Progenitor cell of endocrine pancreas (in vitro differentiated cells): ENCODE measurements at regions not wholly inside any gene's neighbourhood (a gene's known extent, or its start where the extent isn't known, plus 50 kb on each side); places are given as distances from the start of the nearest gene placed in this dataset.

ENCODE experiments used
- DNase-seq: peaks from one replicate; pipeline ENCODE4 v3.0.0; 2021; ENCODE audit warnings: low spot score; ENCODE audit not compliant: unreplicated experiment
- H3K27ac Mint-ChIP-seq: 2 replicates; pipeline ENCODE4 v1.8.0; 2021; ENCODE audit warnings: mild to moderate bottlenecking, moderate library complexity, mixed read lengths
- H3K27me3 Mint-ChIP-seq: 2 replicates; pipeline ENCODE4 v1.8.0; 2021; ENCODE audit warnings: mixed read lengths
- H3K36me3 Mint-ChIP-seq: 2 replicates; pipeline ENCODE4 v1.8.0; 2022; ENCODE audit warnings: mixed read lengths; ENCODE audit not compliant: insufficient read depth
- H3K4me1 Mint-ChIP-seq: 2 replicates; pipeline ENCODE4 v1.8.0; 2021; ENCODE audit warnings: low read depth, mixed read lengths
- H3K4me3 Mint-ChIP-seq: 2 replicates; pipeline ENCODE4 v1.8.0; 2021; ENCODE audit warnings: low read depth, mild to moderate bottlenecking, moderate library complexity, mixed read lengths
- H3K9me3 Mint-ChIP-seq: 2 replicates; pipeline ENCODE4 v1.8.0; 2021; ENCODE audit warnings: low read depth, mixed read lengths
- TF ChIP-seq, protein P1 (sequence below): fragments of 200-600 bp; sonication (generic); IDR thresholded peaks from one replicate; pipeline ENCODE4 v1.5.0; 2021; ENCODE audit warnings: antibody characterized with exemption, mild to moderate bottlenecking; ENCODE audit not compliant: unreplicated experiment

DNA sequence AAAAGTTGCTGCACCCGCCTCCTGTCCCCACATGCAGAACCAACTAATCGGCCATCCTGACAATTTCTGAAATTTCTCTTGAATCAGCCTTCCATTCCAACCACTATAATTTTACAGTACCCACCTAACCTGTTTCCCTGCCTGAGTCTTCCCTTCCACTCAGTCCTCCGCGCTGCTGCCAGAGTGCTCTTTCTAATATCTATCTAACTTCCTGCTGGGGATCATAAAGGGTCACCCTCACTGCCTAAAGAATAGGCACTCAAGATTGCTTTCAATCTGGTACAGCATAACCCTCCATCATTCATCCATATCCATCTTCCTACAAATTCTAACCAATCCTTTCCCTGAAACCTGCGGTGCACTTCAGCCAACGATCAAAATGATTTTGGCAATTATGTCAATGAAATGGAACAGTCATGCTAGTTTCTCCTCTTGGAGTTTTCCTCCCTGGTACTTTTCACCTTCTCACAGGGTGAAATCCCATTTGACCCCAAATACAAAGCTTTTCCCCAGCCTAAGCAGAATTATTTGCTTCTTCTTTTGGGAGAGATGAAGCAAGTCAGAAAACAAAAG, 117.5 kb upstream of the BEND6 start:
- H3K36me3 Mint-ChIP-seq = no peaks in the 10 kb centered on the region
- TF ChIP-seq, protein P1, sequence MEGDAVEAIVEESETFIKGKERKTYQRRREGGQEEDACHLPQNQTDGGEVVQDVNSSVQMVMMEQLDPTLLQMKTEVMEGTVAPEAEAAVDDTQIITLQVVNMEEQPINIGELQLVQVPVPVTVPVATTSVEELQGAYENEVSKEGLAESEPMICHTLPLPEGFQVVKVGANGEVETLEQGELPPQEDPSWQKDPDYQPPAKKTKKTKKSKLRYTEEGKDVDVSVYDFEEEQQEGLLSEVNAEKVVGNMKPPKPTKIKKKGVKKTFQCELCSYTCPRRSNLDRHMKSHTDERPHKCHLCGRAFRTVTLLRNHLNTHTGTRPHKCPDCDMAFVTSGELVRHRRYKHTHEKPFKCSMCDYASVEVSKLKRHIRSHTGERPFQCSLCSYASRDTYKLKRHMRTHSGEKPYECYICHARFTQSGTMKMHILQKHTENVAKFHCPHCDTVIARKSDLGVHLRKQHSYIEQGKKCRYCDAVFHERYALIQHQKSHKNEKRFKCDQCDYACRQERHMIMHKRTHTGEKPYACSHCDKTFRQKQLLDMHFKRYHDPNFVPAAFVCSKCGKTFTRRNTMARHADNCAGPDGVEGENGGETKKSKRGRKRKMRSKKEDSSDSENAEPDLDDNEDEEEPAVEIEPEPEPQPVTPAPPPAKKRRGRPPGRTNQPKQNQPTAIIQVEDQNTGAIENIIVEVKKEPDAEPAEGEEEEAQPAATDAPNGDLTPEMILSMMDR = no peak
- H3K27me3 Mint-ChIP-seq = peaks cover 29% of the 10 kb centered on the region
- H3K4me1 Mint-ChIP-seq = peaks cover 11% of the 10 kb centered on the region
- H3K9me3 Mint-ChIP-seq = no peaks in the 10 kb centered on the region
- no peak for DNase-seq
- no peak overlapping the region for H3K27ac Mint-ChIP-seq
- no peak overlapping the region for H3K4me3 Mint-ChIP-seq

DNA sequence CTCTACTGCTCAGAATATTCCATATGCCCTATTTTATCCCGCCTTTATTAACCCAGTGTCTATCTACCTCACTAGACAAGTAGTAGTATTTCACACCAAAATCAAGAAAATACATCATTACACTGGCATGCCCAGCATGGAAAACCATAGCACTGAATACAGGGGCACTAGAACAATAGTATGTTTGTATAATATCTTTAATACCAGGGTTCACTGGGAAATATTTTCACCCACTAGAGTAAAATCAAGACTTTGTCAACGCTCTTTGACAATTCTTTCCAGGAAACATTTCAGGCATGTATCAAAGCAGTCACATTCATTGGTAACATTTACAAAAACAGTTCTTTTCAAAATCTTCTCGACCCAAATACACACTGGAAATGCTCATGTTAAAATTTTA, 119.3 kb upstream of the BEND6 start:
- Mint-ChIP-seq H3K9me3 (no peaks in the 10 kb centered on the region), H3K36me3 (peaks cover 2% of the 10 kb centered on the region), H3K4me1 (peaks cover 5% of the 10 kb centered on the region), H3K27ac (no peak overlapping the region), H3K4me3 (no peak overlapping the region), H3K27me3 (peaks cover 29% of the 10 kb centered on the region)
- DNase-seq = no peak
- TF ChIP-seq, protein P1 = no peak

DNA sequence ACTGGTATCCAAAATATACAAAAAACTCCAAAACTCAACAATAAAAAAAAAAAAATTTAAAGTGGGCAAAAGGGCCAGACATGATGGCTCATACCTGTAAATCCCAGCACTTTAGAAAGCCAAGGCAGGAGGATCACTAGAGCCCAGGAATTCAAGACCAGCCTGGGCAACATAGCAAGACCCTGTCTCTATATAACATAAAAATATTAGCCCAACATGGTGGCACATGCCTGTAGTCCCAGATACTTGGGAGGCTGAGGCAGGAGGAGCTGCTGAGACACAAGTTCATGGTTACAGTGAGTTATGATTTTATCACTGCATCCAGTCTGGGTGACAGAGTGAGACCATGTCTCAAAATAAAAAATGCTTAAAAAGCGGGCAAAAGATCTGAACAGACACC, 121.0 kb upstream of the BEND6 start:
- Mint-ChIP-seq H3K9me3 (no peaks in the 10 kb centered on the region), H3K27ac (no peak overlapping the region), H3K36me3 (peaks cover 2% of the 10 kb centered on the region), H3K27me3 (peaks cover 22% of the 10 kb centered on the region), H3K4me1 (peaks cover 4% of the 10 kb centered on the region), H3K4me3 (no peak overlapping the region)
- no peak for DNase-seq
- TF ChIP-seq, protein P1 = no peak

DNA sequence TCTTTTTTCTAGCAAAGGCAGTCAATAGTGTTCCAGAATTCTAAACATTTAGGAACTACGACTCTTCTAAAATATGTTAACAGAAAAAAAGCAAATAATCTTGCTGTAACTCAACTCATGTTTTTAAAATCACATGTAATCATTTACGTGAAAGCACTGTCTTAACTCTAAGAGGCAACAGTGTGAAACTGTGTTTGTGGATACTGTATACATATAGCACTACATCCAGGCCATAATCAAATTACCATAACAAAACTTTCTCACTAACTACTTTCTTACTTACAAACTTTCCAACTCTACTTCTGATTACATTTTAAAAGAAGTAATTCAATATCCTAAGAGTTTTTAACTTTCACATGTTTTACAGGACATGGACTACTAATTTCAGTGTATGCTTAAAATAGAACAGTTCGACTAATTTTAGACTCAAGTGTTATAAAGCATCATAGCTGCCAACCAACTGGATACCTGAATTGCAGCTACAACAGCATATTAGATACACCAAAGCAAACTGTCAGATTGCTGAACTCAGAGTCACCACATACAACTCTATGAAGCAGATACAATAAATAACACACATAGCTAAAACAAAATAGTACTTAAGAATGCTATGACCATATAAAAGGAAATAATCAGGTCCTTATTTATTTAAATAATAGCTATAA, 121.6 kb upstream of the BEND6 start:
- peaks cover 20% of the 10 kb centered on the region for H3K27me3 Mint-ChIP-seq
- no peak overlapping the region for H3K4me3 Mint-ChIP-seq
- H3K27ac Mint-ChIP-seq = no peak overlapping the region
- TF ChIP-seq, protein P1 = no peak
- H3K9me3 Mint-ChIP-seq = no peaks in the 10 kb centered on the region
- no peak for DNase-seq
- H3K4me1 Mint-ChIP-seq = peaks cover 4% of the 10 kb centered on the region
- peaks cover 2% of the 10 kb centered on the region for H3K36me3 Mint-ChIP-seq

DNA sequence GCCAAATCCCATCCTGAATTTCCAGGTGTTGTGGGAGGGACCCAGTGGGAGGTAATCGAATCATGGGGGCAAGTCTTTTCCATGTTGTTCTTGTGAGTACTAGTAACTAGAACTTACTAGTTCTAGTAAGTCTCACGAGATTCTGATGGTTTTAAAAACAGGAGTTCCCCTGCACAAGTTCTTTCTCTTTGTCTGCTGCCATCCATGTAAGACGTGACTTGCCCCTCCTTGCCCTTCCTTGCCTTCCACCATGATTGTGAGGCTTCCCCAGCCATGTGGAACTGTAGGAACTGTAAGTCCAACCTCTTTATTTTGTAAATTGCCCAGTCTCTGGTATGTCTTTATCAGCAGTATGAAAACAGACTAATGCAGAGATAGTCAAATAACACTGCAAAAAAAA, 122.7 kb upstream of the BEND6 start:
- H3K4me1 Mint-ChIP-seq = peaks cover under 1% of the 10 kb centered on the region
- DNase-seq = no peak
- H3K27ac Mint-ChIP-seq = no peak overlapping the region
- H3K4me3 Mint-ChIP-seq = no peak overlapping the region
- H3K36me3 Mint-ChIP-seq = peaks cover 2% of the 10 kb centered on the region
- H3K9me3 Mint-ChIP-seq = no peaks in the 10 kb centered on the region
- peaks cover 19% of the 10 kb centered on the region for H3K27me3 Mint-ChIP-seq
- TF ChIP-seq, protein P1 = no peak
